GM23338 (cell line): ENCODE measurements at regions not wholly inside any gene's neighbourhood (a gene's known extent, or its start where the extent isn't known, plus 50 kb on each side); places are given as distances from the start of the nearest gene placed in this dataset.
A peak's percentile ranks its signal among the peaks of the same experiment; 100 is the strongest.

Experiments
- ATAC-seq: fragments of 200-7000 bp; cut with Tn5 transposase; 3 replicates; pipeline ENCODE4 v1.9.1; 2020
- DNase-seq: peaks from one replicate; pipeline ENCODE4 v3.0.0-alpha.2; 2015; ENCODE audit warnings: low spot score
- H2AFZ ChIP-seq: fragments of 200-600 bp; sonication (generic); 2 replicates; pipeline ENCODE4 v1.8.0; 2016; ENCODE audit warnings: antibody characterized with exemption, mild to moderate bottlenecking, moderate library complexity
- H3F3A ChIP-seq: fragments of 200-600 bp; sonication (generic); replicated peaks from 2 replicates; pipeline ENCODE4 v1.8.0; 2017; ENCODE audit warnings: antibody characterized with exemption, mixed run types, low read depth
- H3K27ac ChIP-seq: fragments of 200-600 bp; sonication (generic); 2 replicates; pipeline ENCODE4 v1.6.1; 2016; ENCODE audit warnings: low read depth
- H3K27me3 ChIP-seq: fragments of 200-600 bp; sonication (generic); 2 replicates; pipeline ENCODE4 v1.8.0; 2016; ENCODE audit warnings: mild to moderate bottlenecking, mixed run types, moderate library complexity; ENCODE audit not compliant: insufficient read depth
- H3K36me3 ChIP-seq: fragments of 200-600 bp; sonication (generic); 2 replicates; pipeline ENCODE4 v1.8.0; 2016; ENCODE audit warnings: mild to moderate bottlenecking; ENCODE audit not compliant: insufficient read depth
- H3K4me1 ChIP-seq: fragments of 200-600 bp; sonication (generic); 2 replicates; pipeline ENCODE4 v1.8.0; 2016; ENCODE audit warnings: mild to moderate bottlenecking, moderate library complexity; ENCODE audit not compliant: insufficient read depth
- H3K4me2 ChIP-seq: fragments of 200-600 bp; sonication (generic); 2 replicates; pipeline ENCODE4 v1.7.1; 2017; ENCODE audit warnings: mixed run types
- H3K4me3 ChIP-seq: fragments of 200-600 bp; sonication (generic); 2 replicates; pipeline ENCODE4 v1.6.1; 2016; ENCODE audit warnings: mixed run types
- H3K79me2 ChIP-seq: fragments of 200-600 bp; sonication (generic); replicated peaks from 2 replicates; pipeline ENCODE4 v1.8.0; 2017; ENCODE audit warnings: mild to moderate bottlenecking; ENCODE audit not compliant: insufficient read depth
- H3K9me2 ChIP-seq: fragments of 200-600 bp; sonication (generic); 2 replicates; pipeline ENCODE4 v1.8.0; 2017; ENCODE audit not compliant: insufficient read depth
- H4K20me1 ChIP-seq: fragments of 200-600 bp; sonication (generic); replicated peaks from 2 replicates; pipeline ENCODE4 v1.8.0; 2017; ENCODE audit warnings: mild to moderate bottlenecking; ENCODE audit not compliant: insufficient read depth
- H3K27ac Mint-ChIP-seq: 2 replicates; pipeline ENCODE4 v1.8.0; 2020; ENCODE audit warnings: inconsistent platforms, mild to moderate bottlenecking, moderate library complexity, mixed read lengths
- H3K27me3 Mint-ChIP-seq: 3 replicates; pipeline ENCODE4 v1.8.0; 2022; ENCODE audit warnings: low read depth, mild to moderate bottlenecking, moderate library complexity, mixed read lengths, inconsistent platforms; ENCODE audit not compliant: insufficient read depth, poor library complexity
- H3K36me3 Mint-ChIP-seq: 3 replicates; pipeline ENCODE4 v1.8.0; 2021; ENCODE audit warnings: low read depth, mild to moderate bottlenecking, inconsistent platforms, moderate library complexity, mixed read lengths
- H3K4me1 Mint-ChIP-seq: 3 replicates; pipeline ENCODE4 v1.8.0; 2020; ENCODE audit warnings: mild to moderate bottlenecking, inconsistent platforms, mixed read lengths
- H3K4me3 Mint-ChIP-seq: 3 replicates; pipeline ENCODE4 v1.8.0; 2021; ENCODE audit warnings: moderate library complexity, mild to moderate bottlenecking, inconsistent platforms, mixed read lengths
- H3K9me3 Mint-ChIP-seq: 3 replicates; pipeline ENCODE4 v1.8.0; 2020; ENCODE audit warnings: moderate library complexity, mild to moderate bottlenecking, inconsistent platforms, mixed read lengths
- CREB1 ChIP-seq: fragments of 250-450 bp; sonication (Bioruptor Pico); IDR thresholded peaks from 2 replicates; pipeline ENCODE4 v1.5.0; 2020; ENCODE audit warnings: low read depth, mild to moderate bottlenecking, moderate library complexity
- EZH2 ChIP-seq: fragments of 200-600 bp; sonication (generic); IDR thresholded peaks from one replicate; pipeline ENCODE4 v1.8.0; 2017; ENCODE audit warnings: antibody characterized with exemption, mild to moderate bottlenecking, low read depth; ENCODE audit not compliant: unreplicated experiment
- EZH2phosphoT487 ChIP-seq: fragments of 200-600 bp; sonication (generic); IDR thresholded peaks from one replicate; pipeline ENCODE4 v1.8.1; 2018; ENCODE audit warnings: antibody characterized with exemption; ENCODE audit not compliant: unreplicated experiment
- JUNB ChIP-seq: IDR thresholded peaks from one replicate; pipeline ENCODE4 v1.6.1; 2016; ENCODE audit warnings: antibody characterized with exemption; ENCODE audit not compliant: unreplicated experiment
- NANOG ChIP-seq: IDR thresholded peaks from 2 replicates; pipeline ENCODE4 v1.6.1; 2016; ENCODE audit warnings: antibody characterized with exemption, borderline replicate concordance
- POLR2AphosphoS5 ChIP-seq: IDR thresholded peaks from 2 replicates; pipeline ENCODE4 v1.6.1; 2016; ENCODE audit warnings: antibody characterized with exemption, low read depth
- STAT1 ChIP-seq: IDR thresholded peaks from one replicate; pipeline ENCODE4 v1.6.1; 2016; ENCODE audit warnings: antibody characterized with exemption; ENCODE audit not compliant: unreplicated experiment
- ZNF114 ChIP-seq: fragments of 250-450 bp; sonication (Bioruptor Pico); IDR thresholded peaks from 2 replicates; pipeline ENCODE4 v1.5.0; 2020; ENCODE audit warnings: mild to moderate bottlenecking, moderate library complexity
- ZNF331 ChIP-seq: fragments of 250-450 bp; sonication (Bioruptor Pico); IDR thresholded peaks from 2 replicates; pipeline ENCODE4 v1.5.0; 2020; ENCODE audit warnings: low read depth, mild to moderate bottlenecking, moderate library complexity
- TF ChIP-seq, protein P1 (sequence below), 2 experiments: fragments of 200-600 bp in 1 of 2; sonication (generic) in 1 of 2; conservative IDR thresholded peaks; 2 replicates each; pipeline versions ENCODE4 v1.5.1 to v1.6.1; 2016 to 2017; ENCODE audit warnings: antibody characterized with exemption in 2 of 2, low read depth in 2 of 2, mild to moderate bottlenecking in 2 of 2, moderate library complexity in 1 of 2
- TF ChIP-seq, protein P2 (sequence below): IDR thresholded peaks from 2 replicates; pipeline ENCODE4 v1.6.1; 2016; ENCODE audit warnings: antibody characterized with exemption
- TF ChIP-seq, protein P3 (sequence below): IDR thresholded peaks from one replicate; pipeline ENCODE4 v1.6.1; 2018; ENCODE audit warnings: antibody characterized with exemption; ENCODE audit not compliant: unreplicated experiment
- TF ChIP-seq, protein P4 (sequence below): fragments of 250-450 bp; sonication (Bioruptor Pico); IDR thresholded peaks from 2 replicates; pipeline ENCODE4 v1.5.0; 2020; ENCODE audit warnings: mild to moderate bottlenecking, moderate library complexity

DNA sequence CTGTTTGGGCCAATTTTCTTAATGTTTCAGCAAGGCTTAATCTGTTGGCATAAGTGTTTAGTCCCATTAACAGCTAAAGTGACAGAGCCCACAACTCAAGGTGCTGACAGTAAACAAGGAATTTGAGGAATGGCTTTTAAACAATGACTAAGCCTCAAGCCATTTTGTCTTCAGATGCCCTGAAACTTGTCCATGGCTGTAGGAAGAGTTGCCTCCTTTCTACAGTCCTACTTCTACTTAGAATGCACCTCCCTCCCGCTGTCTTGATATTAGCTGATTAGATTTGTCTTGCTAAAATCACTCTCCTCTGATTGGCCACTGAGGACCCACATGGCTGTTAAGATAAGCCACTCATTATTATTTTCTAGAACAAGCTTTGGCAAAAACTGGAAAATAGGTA lies 188.4 kb upstream of the OTX2 start:
- Histone ChIP-seq H3K4me1 (peaks cover 34% of the 10 kb centered on the region), H3K79me2 (no peaks in the 10 kb centered on the region), H3K27me3 (no peaks in the 10 kb centered on the region), H3K4me2 (peak overlapping the region; percentile 22; the same call in 1 of the 2 replicates), H3K9me2 (peaks cover 18% of the 10 kb centered on the region), H3K36me3 (no peaks in the 10 kb centered on the region), H4K20me1 (no peaks in the 10 kb centered on the region), H3K4me3 (no peak overlapping the region), H3F3A (no peaks in the 10 kb centered on the region), H2AFZ (0 out of 2 replicates have a peak overlapping the region, but pooled peaks have one; percentile 6), H3K27ac (no peak overlapping the region)
- no peak overlapping the region; the same call in 1 of the 2 replicates for H3K27ac Mint-ChIP-seq
- H3K36me3 Mint-ChIP-seq: no peaks in the 10 kb centered on the region; the same call in 2 of the 3 replicates
- H3K4me1 Mint-ChIP-seq: peaks cover 29% of the 10 kb centered on the region
- DNase-seq (peak; percentile 69), ATAC-seq (peak; percentile 88)
- no peak overlapping the region for H3K4me3 Mint-ChIP-seq
- H3K27me3 Mint-ChIP-seq: no peaks in the 10 kb centered on the region
- no peaks in the 10 kb centered on the region for H3K9me3 Mint-ChIP-seq
- TF ChIP-seq NANOG (no peak), ZNF114 (CRISPR knock-in tag) (no peak), STAT1 (no peak), JUNB (no peak), CREB1 (CRISPR knock-in tag) (no peak), POLR2AphosphoS5 (no peak), EZH2phosphoT487 (no peak), EZH2 (no peak), ZNF331 (CRISPR knock-in tag) (no peak)
- TF ChIP-seq, protein P1, sequence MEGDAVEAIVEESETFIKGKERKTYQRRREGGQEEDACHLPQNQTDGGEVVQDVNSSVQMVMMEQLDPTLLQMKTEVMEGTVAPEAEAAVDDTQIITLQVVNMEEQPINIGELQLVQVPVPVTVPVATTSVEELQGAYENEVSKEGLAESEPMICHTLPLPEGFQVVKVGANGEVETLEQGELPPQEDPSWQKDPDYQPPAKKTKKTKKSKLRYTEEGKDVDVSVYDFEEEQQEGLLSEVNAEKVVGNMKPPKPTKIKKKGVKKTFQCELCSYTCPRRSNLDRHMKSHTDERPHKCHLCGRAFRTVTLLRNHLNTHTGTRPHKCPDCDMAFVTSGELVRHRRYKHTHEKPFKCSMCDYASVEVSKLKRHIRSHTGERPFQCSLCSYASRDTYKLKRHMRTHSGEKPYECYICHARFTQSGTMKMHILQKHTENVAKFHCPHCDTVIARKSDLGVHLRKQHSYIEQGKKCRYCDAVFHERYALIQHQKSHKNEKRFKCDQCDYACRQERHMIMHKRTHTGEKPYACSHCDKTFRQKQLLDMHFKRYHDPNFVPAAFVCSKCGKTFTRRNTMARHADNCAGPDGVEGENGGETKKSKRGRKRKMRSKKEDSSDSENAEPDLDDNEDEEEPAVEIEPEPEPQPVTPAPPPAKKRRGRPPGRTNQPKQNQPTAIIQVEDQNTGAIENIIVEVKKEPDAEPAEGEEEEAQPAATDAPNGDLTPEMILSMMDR (conservative IDR thresholded peaks at IDR 0.05; ENCODE audit: low read depth in 2 of 2): no peak
- TF ChIP-seq, protein P2, sequence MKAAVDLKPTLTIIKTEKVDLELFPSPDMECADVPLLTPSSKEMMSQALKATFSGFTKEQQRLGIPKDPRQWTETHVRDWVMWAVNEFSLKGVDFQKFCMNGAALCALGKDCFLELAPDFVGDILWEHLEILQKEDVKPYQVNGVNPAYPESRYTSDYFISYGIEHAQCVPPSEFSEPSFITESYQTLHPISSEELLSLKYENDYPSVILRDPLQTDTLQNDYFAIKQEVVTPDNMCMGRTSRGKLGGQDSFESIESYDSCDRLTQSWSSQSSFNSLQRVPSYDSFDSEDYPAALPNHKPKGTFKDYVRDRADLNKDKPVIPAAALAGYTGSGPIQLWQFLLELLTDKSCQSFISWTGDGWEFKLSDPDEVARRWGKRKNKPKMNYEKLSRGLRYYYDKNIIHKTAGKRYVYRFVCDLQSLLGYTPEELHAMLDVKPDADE: no peak
- TF ChIP-seq, protein P3, sequence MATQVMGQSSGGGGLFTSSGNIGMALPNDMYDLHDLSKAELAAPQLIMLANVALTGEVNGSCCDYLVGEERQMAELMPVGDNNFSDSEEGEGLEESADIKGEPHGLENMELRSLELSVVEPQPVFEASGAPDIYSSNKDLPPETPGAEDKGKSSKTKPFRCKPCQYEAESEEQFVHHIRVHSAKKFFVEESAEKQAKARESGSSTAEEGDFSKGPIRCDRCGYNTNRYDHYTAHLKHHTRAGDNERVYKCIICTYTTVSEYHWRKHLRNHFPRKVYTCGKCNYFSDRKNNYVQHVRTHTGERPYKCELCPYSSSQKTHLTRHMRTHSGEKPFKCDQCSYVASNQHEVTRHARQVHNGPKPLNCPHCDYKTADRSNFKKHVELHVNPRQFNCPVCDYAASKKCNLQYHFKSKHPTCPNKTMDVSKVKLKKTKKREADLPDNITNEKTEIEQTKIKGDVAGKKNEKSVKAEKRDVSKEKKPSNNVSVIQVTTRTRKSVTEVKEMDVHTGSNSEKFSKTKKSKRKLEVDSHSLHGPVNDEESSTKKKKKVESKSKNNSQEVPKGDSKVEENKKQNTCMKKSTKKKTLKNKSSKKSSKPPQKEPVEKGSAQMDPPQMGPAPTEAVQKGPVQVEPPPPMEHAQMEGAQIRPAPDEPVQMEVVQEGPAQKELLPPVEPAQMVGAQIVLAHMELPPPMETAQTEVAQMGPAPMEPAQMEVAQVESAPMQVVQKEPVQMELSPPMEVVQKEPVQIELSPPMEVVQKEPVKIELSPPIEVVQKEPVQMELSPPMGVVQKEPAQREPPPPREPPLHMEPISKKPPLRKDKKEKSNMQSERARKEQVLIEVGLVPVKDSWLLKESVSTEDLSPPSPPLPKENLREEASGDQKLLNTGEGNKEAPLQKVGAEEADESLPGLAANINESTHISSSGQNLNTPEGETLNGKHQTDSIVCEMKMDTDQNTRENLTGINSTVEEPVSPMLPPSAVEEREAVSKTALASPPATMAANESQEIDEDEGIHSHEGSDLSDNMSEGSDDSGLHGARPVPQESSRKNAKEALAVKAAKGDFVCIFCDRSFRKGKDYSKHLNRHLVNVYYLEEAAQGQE: no peak
- TF ChIP-seq, protein P4, sequence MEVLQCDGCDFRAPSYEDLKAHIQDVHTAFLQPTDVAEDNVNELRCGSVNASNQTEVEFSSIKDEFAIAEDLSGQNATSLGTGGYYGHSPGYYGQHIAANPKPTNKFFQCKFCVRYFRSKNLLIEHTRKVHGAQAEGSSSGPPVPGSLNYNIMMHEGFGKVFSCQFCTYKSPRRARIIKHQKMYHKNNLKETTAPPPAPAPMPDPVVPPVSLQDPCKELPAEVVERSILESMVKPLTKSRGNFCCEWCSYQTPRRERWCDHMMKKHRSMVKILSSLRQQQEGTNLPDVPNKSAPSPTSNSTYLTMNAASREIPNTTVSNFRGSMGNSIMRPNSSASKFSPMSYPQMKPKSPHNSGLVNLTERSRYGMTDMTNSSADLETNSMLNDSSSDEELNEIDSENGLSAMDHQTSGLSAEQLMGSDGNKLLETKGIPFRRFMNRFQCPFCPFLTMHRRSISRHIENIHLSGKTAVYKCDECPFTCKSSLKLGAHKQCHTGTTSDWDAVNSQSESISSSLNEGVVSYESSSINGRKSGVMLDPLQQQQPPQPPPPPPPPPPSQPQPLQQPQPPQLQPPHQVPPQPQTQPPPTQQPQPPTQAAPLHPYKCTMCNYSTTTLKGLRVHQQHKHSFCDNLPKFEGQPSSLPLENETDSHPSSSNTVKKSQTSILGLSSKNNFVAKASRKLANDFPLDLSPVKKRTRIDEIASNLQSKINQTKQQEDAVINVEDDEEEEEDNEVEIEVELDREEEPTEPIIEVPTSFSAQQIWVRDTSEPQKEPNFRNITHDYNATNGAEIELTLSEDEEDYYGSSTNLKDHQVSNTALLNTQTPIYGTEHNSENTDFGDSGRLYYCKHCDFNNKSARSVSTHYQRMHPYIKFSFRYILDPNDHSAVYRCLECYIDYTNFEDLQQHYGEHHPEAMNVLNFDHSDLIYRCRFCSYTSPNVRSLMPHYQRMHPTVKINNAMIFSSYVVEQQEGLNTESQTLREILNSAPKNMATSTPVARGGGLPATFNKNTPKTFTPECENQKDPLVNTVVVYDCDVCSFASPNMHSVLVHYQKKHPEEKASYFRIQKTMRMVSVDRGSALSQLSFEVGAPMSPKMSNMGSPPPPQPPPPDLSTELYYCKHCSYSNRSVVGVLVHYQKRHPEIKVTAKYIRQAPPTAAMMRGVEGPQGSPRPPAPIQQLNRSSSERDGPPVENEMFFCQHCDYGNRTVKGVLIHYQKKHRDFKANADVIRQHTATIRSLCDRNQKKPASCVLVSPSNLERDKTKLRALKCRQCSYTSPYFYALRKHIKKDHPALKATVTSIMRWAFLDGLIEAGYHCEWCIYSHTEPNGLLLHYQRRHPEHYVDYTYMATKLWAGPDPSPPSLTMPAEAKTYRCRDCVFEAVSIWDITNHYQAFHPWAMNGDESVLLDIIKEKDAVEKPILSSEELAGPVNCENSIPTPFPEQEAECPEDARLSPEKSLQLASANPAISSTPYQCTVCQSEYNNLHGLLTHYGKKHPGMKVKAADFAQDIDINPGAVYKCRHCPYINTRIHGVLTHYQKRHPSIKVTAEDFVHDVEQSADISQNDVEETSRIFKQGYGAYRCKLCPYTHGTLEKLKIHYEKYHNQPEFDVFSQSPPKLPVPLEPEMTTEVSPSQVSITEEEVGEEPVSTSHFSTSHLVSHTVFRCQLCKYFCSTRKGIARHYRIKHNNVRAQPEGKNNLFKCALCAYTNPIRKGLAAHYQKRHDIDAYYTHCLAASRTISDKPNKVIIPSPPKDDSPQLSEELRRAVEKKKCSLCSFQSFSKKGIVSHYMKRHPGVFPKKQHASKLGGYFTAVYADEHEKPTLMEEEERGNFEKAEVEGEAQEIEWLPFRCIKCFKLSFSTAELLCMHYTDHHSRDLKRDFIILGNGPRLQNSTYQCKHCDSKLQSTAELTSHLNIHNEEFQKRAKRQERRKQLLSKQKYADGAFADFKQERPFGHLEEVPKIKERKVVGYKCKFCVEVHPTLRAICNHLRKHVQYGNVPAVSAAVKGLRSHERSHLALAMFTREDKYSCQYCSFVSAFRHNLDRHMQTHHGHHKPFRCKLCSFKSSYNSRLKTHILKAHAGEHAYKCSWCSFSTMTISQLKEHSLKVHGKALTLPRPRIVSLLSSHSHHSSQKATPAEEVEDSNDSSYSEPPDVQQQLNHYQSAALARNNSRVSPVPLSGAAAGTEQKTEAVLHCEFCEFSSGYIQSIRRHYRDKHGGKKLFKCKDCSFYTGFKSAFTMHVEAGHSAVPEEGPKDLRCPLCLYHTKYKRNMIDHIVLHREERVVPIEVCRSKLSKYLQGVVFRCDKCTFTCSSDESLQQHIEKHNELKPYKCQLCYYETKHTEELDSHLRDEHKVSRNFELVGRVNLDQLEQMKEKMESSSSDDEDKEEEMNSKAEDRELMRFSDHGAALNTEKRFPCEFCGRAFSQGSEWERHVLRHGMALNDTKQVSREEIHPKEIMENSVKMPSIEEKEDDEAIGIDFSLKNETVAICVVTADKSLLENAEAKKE: no peak
